ENCODE measurements at regions not wholly inside any gene's neighbourhood (a gene's known extent, or its start where the extent isn't known, plus 50 kb on each side); places are given as distances from the start of the nearest gene placed in this dataset.

GRCh38 chr18:8489761-8490160 lies 119.5 kb upstream of the RAB12 start:
- Histone ChIP-seq H3K36me3 (replicated peaks in 1 of 2; ENCODE audit: control insufficient read depth in 1 of 2, insufficient read depth in 2 of 2, low read length in 2 of 2) (no peaks in the 10 kb centered on the region), H3K4me1 (ENCODE audit: insufficient read depth, low read length) (no peaks in the 10 kb centered on the region), H2AFZ (ENCODE audit: low read length) (no peak overlapping the region), H3K27me3 (ENCODE audit: control insufficient read depth in 1 of 2, insufficient read depth in 2 of 2, low read length in 2 of 2) (peaks cover 0 to 10% of the 10 kb centered on the region in 2 experiments; a peak in 2 of 5 replicates), H3K27ac (ENCODE audit: extremely low read length, insufficient read depth, low read length) (no peak overlapping the region), H3K9me3 (ENCODE audit: low read length) (no peaks in the 10 kb centered on the region), H4K20me1 (ENCODE audit: insufficient read depth, low read length) (no peaks in the 10 kb centered on the region), H3K9ac (ENCODE audit: insufficient read depth, low read depth, low read length) (no peak overlapping the region), H3K4me2 (ENCODE audit: low read depth, low read length) (no peak overlapping the region), H3K79me2 (ENCODE audit: insufficient read depth, low read length) (no peaks in the 10 kb centered on the region), H3K4me3 (replicated peaks in 1 of 3; ENCODE audit: insufficient read depth in 1 of 3, low read depth in 2 of 3, low read length in 3 of 3) (no peak overlapping the region)
- TF ChIP-seq GATAD2A (CRISPR knock-in tag; IDR thresholded peaks at IDR 0.05) = no peak
- FAIRE-seq (no peak), DNase-seq (ENCODE audit: low spot score) (no peak), ATAC-seq (no peak)
- in situ Hi-C loops (cut with HindIII; ENCODE audit: extremely low pct_ligation_motif_present, low pct_unique_long_range_greater_than_20kb) = no loop called here
- CTCF ChIA-PET (ENCODE audit: low intra/inter-chr PET ratio, low total read pairs) = no interaction called here
- WGBS (ENCODE audit: low lambda C conversion rate) = 26% methylated on average over 5 of the region's 5 CpGs
- POLR2A ChIA-PET = no interaction called here
- intact Hi-C loops (cut with micrococcal nuclease; ENCODE audit: unreplicated experiment) = no loop called here
- BruUV-seq (replicated peaks) = no TSS peak

- Histone ChIP-seq H3K4me2 (ENCODE audit: low read depth, low read length) (no peak overlapping the region), H3K27ac (ENCODE audit: extremely low read length, insufficient read depth, low read length) (no peak overlapping the region), H3K36me3 (replicated peaks in 1 of 2; ENCODE audit: control insufficient read depth in 1 of 2, insufficient read depth in 2 of 2, low read length in 2 of 2) (no peaks in the 10 kb centered on the region), H2AFZ (ENCODE audit: low read length) (no peak overlapping the region), H4K20me1 (ENCODE audit: insufficient read depth, low read length) (no peaks in the 10 kb centered on the region), H3K27me3 (ENCODE audit: control insufficient read depth in 1 of 2, insufficient read depth in 2 of 2, low read length in 2 of 2) (peaks cover 2 to 10% of the 10 kb centered on the region in 2 experiments; a peak in 2 of 5 replicates), H3K9me3 (ENCODE audit: low read length) (no peaks in the 10 kb centered on the region), H3K79me2 (ENCODE audit: insufficient read depth, low read length) (no peaks in the 10 kb centered on the region), H3K4me3 (replicated peaks in 1 of 3; ENCODE audit: insufficient read depth in 1 of 3, low read depth in 2 of 3, low read length in 3 of 3) (no peak overlapping the region), H3K4me1 (ENCODE audit: insufficient read depth, low read length) (no peaks in the 10 kb centered on the region), H3K9ac (ENCODE audit: insufficient read depth, low read depth, low read length) (no peak overlapping the region)
- WGBS (ENCODE audit: low lambda C conversion rate) = 30% methylated on average over 4 of the region's 4 CpGs
- FAIRE-seq = no peak
- intact Hi-C loops (cut with micrococcal nuclease; ENCODE audit: unreplicated experiment) (no loop called here), in situ Hi-C loops (cut with HindIII; ENCODE audit: extremely low pct_ligation_motif_present, low pct_unique_long_range_greater_than_20kb) (no loop called here)
- BruUV-seq (replicated peaks) = no TSS peak
- ChIA-PET POLR2A (no interaction called here), CTCF (ENCODE audit: low intra/inter-chr PET ratio, low total read pairs) (no interaction called here)
- DNase-seq (ENCODE audit: low spot score) = no peak
- TF ChIP-seq HIVEP1 (CRISPR knock-in tag; IDR thresholded peaks at IDR 0.05) (no peak), MED8 (CRISPR knock-in tag; IDR thresholded peaks at IDR 0.05; ENCODE audit: insufficient replicate concordance) (no peak), STAT6 (CRISPR knock-in tag; IDR thresholded peaks at IDR 0.05; ENCODE audit: borderline replicate concordance) (no peak), ZNF33A (CRISPR knock-in tag; IDR thresholded peaks at IDR 0.05; ENCODE audit: borderline replicate concordance) (no peak), HOXA3 (CRISPR knock-in tag; IDR thresholded peaks at IDR 0.05) (no peak), ZNF713 (CRISPR knock-in tag; IDR thresholded peaks at IDR 0.05) (no peak), DBP (CRISPR knock-in tag; IDR thresholded peaks at IDR 0.05; ENCODE audit: not compliant biosample characterization) (no peak)
- ATAC-seq = no peak
These were observed 117.7 kb upstream of the RAB12 start for GRCh38 chr18:8491516-8491915.

All from HepG2 (cell line).